Stomach (tissue), 8 donors: ENCODE measurements at regions not wholly inside any gene's neighbourhood (a gene's known extent, or its start where the extent isn't known, plus 50 kb on each side); places are given as distances from the start of the nearest gene placed in this dataset.
"Not testable (repeated sequence)": the region's sequence is repeated elsewhere in the genome, so short reads cannot be mapped to it uniquely, and the experiment has no call there.

Experiments used
- DNase-seq, 2 donors: peaks; one replicate each; pipeline versions ENCODE4 v3.0.0 to v3.0.0-alpha.2; 2013 to 2019
- H3K27ac ChIP-seq, 5 donors: fragments of 200-600 bp in 4 of 5; sonication (generic) in 4 of 5; one replicate each; pipeline ENCODE4 v1.5.1; 2013 to 2019; ENCODE audit warnings: mild to moderate bottlenecking in 1 of 5, moderate library complexity in 1 of 5
- H3K27me3 ChIP-seq, 3 donors: fragments of 200-600 bp; sonication (generic); one replicate each; pipeline ENCODE4 v1.5.1; 2017 to 2019; ENCODE audit warnings: mixed run types in 1 of 3
- H3K36me3 ChIP-seq, 4 donors: fragments of 200-600 bp; sonication (generic); 1 replicate in 3 of 4; 2 replicates in 1 of 4; pipeline ENCODE4 v1.5.1; 2016 to 2019
- H3K4me1 ChIP-seq, 4 donors: fragments of 200-600 bp; sonication (generic); one replicate each; pipeline ENCODE4 v1.5.1; 2016 to 2019
- H3K4me3 ChIP-seq, 4 donors: fragments of 200-600 bp; sonication (generic) in 3 of 4; one replicate each; pipeline ENCODE4 v1.5.1; 2016 to 2019; ENCODE audit warnings: mild to moderate bottlenecking in 1 of 4
- H3K9me3 ChIP-seq, 4 donors: fragments of 200-600 bp; sonication (generic); one replicate each; pipeline ENCODE4 v1.5.1; 2016 to 2019
- CTCF ChIP-seq, 7 experiments: fragments of 450-650 bp in 4 of 7; fragments of 200-600 bp in 3 of 7; sonication (generic) in 3 of 7; IDR thresholded peaks; one replicate each; pipeline ENCODE4 v1.5.1; 2016 to 2019; ENCODE audit warnings: antibody characterized with exemption in 7 of 7, control low read depth in 2 of 7, mild to moderate bottlenecking in 1 of 7
- EP300 ChIP-seq: sonication (generic); formaldehyde crosslinking; IDR thresholded peaks from one replicate; pipeline ENCODE4 v1.6.1; 2017; ENCODE audit warnings: antibody characterized with exemption
- POLR2A ChIP-seq, 4 donors: fragments of 450-650 bp; IDR thresholded peaks; one replicate each; pipeline ENCODE4 v1.6.1; 2016; ENCODE audit warnings: antibody characterized with exemption in 4 of 4, control low read depth in 2 of 4, mild to moderate bottlenecking in 1 of 4, moderate library complexity in 1 of 4
- POLR2AphosphoS5 ChIP-seq, 3 donors: sonication (generic); formaldehyde crosslinking; IDR thresholded peaks; one replicate each; pipeline ENCODE4 v1.6.1; 2016; ENCODE audit warnings: antibody characterized with exemption in 3 of 3
- WGBS, 5 donors: extraction: QIAGEN DNeasy Blood & Tissue Kit in 3 of 5; methylation state at CpG; one replicate each; pipeline versions ENCODE4 v1.1.5 to v1.1.7; 2013 to 2018; 5-methylcytosine and 5-hydroxymethylcytosine counted together
- intact Hi-C: fragments of 100-400 bp; cut with DNase I; formaldehyde crosslinking; loops from one replicate; pipeline ENCODE4 v1.15.1; 2023; ENCODE audit warnings: low total_unique reads
- donor health status: healthy with polysubstance abuse.
- donor health status: Bipolar disorder and iron deficiency.
- donor health status: healthy.

DNA sequence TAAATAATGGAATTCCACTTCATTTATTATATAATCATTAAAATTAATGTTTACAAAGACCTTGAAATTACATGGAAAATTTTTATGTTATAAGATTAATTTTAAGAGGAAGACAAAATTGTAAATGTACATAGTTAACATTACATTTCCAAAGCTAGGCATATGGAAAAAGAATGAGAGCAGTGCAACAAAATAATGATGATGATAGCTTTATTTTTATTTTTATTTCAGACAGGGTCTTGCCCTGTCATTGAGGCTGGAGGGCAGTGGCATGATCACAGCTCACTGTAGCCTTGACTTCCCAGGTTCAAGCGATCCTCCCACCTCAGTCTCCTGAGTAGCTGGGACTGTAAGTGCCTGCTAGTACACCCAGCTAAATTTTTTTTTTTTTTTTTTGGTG is 61.2 kb upstream of the ZCCHC2 start:
- H3K36me3 ChIP-seq: no peaks in the 10 kb centered on the region
- H3K9me3 ChIP-seq: peaks cover 0 to 6% (median 0%) of the 10 kb centered on the region in 4 donors
- 96 to 97% (median 97%) methylated on average over 1 of the region's 1 CpG for WGBS, 5 donors
- intact Hi-C loops: no loop called here
- TF ChIP-seq CTCF (IDR thresholded peaks at IDR 0.05): no peak
- H3K4me3 ChIP-seq: no peak overlapping the region
- no peaks in the 10 kb centered on the region for H3K4me1 ChIP-seq
- DNase-seq: no peak
- no peaks in the 10 kb centered on the region for H3K27me3 ChIP-seq
- H3K27ac ChIP-seq: no peak overlapping the region

DNA sequence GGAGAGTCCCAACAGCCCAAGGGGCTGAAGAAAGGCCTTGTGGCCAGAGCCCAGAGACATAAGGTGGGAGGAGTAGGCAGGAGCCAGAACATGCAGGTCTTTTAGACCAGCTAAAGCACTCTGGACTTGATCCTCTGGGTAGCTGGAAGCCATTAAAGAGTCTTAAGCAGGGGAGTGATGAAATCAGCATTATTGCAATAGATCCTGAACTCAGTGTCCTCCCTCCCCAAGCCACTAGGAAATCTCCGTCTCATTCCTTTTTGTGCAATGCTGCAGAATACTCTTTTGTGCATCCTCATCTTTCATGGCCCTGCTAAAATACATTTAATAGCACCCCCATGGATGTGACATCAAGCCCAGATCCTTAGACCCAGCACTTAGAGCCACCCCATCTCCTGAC is 58.6 kb upstream of the ZCCHC2 start:
- Histone ChIP-seq H3K4me1 (no peaks in the 10 kb centered on the region), H3K27me3 (no peaks in the 10 kb centered on the region), H3K4me3 (no peak overlapping the region), H3K27ac (no peak overlapping the region), H3K36me3 (no peaks in the 10 kb centered on the region), H3K9me3 (peaks cover 0 to 6% (median under 1%) of the 10 kb centered on the region in 4 donors)
- intact Hi-C loops: no loop called here
- TF ChIP-seq EP300 (no peak), CTCF (IDR thresholded peaks at IDR 0.05) (no peak), POLR2AphosphoS5 (IDR thresholded peaks at IDR 0.05) (no peak), POLR2A (IDR thresholded peaks at IDR 0.05) (no peak)
- WGBS, 5 donors: 86 to 100% (median 92%) methylated on average over 1 of the region's 1 CpG
- DNase-seq: no peak

DNA sequence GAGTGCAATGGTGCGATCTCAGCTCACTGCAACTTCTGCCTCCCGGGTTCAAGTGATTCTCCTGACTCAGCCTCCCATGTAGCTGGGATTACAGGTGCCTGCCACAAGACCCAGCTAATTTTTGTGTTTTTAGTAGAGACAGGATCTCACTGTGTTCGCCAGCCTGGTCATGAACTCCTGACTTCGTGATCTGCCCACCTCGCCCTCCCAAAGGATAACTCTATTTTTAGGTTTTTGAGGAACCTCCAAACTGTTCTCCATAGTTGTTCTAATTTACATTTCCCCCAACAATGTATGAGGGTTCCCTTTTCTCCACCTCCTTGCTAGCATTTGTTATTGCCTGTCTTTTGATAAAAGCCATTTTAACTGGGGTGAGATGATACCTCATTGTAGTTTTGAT is 53.7 kb upstream of the ZCCHC2 start:
- DNase-seq, intact Hi-C loops, H3K36me3 ChIP-seq, H3K4me1 ChIP-seq, H3K4me3 ChIP-seq, H3K27ac ChIP-seq, H3K27me3 ChIP-seq: not testable (repeated sequence)
- whole genome bisulfite sequencing, 5 donors: 94 to 98% (median 96%) methylated on average over 5 of the region's 5 CpGs
- peaks cover 0 to 28% (median 15%) of the 10 kb centered on the region in 4 donors for H3K9me3 ChIP-seq
